Limb (tissue), 2 donors: ENCODE measurements at regions not wholly inside any gene's neighbourhood (a gene's known extent, or its start where the extent isn't known, plus 50 kb on each side); places are given as distances from the start of the nearest gene placed in this dataset.

Source experiments
- DNase-seq, 2 donors: peaks; one replicate each; pipeline ENCODE4 v3.0.0-alpha.2; 2016; ENCODE audit errors: extremely low spot score in 2 of 2

- DNase-seq = no peak
These were observed 564.3 kb upstream of the NEGR1 start for GRCh38 chr1:72846476-72847278.

- DNase-seq = no peak
These were observed 563.6 kb upstream of the NEGR1 start for GRCh38 chr1:72845981-72846380.

- DNase-seq = no peak
These were observed 563.0 kb upstream of the NEGR1 start for GRCh38 chr1:72845381-72845780.

GRCh38 chr1:72837781-72838180 lies 555.4 kb upstream of the NEGR1 start:
- DNase-seq = no peak

DNA sequence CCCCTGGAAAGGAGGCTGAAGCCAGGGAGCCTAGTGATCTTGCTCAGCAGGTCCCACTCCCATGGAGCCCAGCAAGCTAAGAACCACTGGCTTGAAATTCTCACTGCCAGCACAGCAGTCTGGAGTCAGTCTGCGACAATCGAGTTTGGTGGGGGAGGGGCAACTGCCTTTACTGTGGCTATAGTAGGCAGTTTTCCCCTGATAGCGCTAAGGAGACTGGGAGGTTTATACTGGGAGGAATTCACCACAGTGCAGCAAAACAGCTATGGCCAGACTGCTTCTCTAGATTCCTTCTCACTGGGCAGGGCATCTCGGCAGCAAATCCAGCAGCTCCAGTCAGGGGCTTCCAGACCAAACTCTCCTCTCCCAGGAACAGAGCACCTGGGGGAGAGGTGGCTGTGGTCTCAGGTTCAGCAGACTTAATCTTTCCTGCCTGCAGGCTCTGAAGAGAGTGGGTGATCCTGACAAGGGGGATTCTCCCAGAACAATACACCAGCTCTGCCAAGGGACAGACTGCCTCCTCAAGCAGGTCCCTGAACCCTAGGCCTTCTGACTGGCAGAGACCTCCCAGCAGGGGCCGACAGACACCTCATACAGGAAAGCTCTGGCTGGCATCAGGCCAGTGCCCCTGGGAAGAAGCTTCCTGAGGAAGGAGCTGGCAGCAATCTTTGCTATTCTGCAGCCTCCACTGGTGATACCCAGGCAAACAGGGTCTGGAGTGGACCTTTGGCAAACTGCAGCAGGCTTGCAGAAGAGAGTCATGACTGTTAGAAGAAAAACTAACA lies 548.5 kb upstream of the NEGR1 start:
- no peak for DNase-seq

GRCh38 chr1:72827278-72827677 lies 544.9 kb upstream of the NEGR1 start:
- no peak for DNase-seq

DNA sequence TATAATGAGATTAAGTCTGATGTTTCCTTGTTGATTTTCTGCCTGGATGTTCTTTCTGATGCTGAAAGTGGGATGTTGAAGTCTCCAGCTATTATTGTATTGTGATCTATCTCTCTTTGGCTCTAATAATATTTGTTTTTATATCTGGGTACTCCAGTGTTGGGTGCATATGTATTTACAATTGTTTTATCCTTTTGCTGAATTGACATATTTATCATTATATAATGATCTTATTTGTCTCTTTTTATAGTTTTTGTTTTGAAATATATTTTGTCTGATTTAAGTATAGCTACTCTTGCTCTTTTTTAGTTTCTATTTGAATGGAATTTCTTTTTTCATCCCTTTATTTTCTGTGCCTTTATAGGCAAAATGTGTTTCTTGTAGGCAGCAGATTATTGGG lies 522.2 kb upstream of the NEGR1 start:
- DNase-seq = no peak

GRCh38 chr1:72781038-72781437 lies 498.7 kb upstream of the NEGR1 start:
- no peak for DNase-seq

- no peak for DNase-seq
These were observed 497.9 kb upstream of the NEGR1 start for GRCh38 chr1:72780212-72780611.

GRCh38 chr1:72777918-72778317 lies 495.6 kb upstream of the NEGR1 start:
- DNase-seq = no peak

GRCh38 chr1:72763481-72763880 lies 481.1 kb upstream of the NEGR1 start:
- DNase-seq = no peak

DNA sequence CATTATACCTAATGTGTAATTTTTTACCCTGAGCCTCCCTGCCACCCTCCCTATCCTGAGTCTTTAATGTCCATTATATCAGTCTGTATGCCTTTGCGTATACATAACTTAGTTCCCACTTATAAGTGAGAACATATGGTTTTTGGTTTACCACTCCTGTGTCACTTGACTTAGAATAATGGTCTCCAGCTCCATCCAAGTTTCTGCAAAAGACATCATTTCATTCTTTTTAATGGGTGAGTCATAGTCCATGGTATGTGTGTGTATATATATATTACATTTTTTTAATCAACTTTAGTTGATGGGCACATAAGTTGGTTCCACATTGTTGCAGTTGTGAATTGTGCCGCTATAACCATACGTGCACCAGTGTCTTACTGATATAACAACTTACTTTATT lies 477.1 kb upstream of the NEGR1 start:
- DNase-seq = no peak

DNA sequence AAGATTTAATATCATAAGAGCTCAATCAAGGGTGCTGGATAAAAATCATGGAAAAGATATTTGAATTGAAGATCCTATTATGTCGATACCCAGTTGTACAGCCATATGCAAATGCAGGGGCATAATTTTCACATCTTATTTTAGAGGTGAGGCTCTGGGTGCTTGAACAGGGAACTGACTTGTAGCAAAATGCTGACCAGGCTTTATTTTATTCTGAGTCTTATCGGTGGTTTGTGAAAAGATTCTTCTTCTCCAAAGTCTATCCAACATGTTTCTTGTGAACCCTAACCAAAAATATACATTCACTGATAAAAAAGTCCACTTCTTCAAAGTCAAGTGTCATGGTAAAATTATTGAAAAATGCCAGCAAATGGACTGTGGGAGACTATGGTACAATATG lies 475.5 kb upstream of the NEGR1 start:
- no peak for DNase-seq

GRCh38 chr1:72745413-72745812 lies 463.1 kb upstream of the NEGR1 start:
- DNase-seq = no peak

GRCh38 chr1:72734415-72734814 lies 452.1 kb upstream of the NEGR1 start:
- no peak for DNase-seq

- no peak for DNase-seq
These were observed 442.9 kb upstream of the NEGR1 start for GRCh38 chr1:72724951-72725861.

DNA sequence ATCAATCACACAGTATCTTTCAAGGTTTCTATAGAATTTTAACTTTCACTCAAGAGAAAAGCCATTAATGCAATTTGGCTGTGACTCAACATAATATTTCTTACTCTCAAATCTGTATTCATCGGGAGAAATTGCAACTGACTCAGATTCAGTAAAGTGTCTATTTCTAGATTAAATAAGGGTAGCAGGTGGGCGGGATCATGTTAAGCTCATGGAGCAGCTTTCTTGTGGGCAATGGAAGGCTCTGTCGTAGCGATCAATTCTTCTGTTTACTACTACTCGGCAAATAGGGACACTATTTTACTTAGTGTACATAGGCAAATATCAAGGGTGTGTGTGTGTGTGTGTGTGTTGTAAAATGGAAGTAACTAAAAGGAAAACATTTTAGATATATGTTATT lies 423.6 kb upstream of the NEGR1 start:
- no peak for DNase-seq

DNA sequence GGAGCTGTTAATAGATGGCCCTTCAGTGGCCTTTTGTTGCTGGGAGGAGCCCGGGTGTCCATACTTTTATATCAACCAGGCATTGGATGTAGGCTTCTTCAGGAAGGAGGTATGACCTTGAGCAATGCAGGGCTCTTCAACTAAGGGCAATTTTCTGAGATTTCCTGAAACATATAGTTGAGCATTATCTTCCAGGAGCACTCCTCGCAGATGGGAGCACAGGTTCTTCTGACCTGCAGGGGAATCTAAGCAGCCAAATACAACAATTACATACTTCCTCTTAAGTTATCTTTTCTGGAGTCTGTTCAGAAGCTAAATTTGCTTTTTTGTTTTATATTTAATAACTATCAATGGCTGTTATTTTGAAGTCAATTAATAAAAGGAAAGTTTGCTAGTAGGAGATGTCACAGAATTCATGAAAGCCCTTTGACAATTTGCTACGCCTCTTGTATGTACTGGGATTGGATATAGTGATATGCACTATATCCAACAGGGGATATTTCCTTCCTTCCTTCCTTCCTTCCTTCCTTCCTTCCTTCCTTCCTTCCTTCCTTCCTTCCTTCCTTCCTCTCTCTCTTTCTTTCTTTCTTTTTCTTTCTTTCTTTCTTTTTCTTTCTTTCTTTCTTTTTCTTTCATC lies 422.6 kb upstream of the NEGR1 start:
- DNase-seq = no peak

DNA sequence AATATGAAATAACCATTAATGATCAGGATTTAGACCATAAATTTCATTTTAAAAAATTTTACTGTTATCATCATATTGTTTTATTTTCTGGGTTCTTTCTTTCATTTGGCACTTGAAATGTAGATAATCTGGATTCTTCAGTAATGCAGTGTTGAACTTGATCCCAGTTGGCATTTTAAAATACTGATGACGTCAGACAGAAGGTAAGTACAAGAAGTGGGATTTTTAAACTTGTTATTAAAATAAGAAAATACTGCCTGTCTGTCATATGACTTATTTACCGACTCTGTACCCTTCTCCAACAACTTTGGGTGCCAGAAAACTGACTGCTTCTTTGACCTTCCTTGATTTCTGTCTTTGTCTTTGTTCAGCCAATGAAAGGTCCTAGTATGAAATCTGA lies 415.1 kb upstream of the NEGR1 start:
- DNase-seq = no peak

GRCh38 chr1:72693899-72694298 lies 411.6 kb upstream of the NEGR1 start:
- DNase-seq = no peak

DNA sequence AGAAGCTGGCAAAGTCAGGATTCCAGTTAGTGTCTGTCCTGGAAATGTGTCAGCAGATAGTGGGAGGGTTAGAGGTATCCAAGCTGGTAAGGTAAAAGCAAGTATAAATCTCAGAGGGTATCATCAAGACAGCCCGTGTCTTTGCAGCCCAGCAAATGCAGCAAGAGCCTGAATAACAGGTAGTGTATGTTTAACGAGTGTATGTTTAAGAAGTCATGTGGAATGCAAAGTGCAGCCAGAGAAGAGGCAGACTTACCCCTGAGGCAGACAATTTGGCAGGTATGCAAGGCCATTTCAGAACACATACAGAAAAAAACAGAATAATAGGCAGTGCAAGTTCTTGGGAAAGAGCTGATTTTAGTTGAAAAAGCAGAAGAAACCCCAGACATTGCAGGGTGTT lies 411.0 kb upstream of the NEGR1 start:
- no peak for DNase-seq
